Hepatocyte (in vitro differentiated cells): ENCODE measurements at regions not wholly inside any gene's neighbourhood (a gene's known extent, or its start where the extent isn't known, plus 50 kb on each side); places are given as distances from the start of the nearest gene placed in this dataset.

Experiments
- DNase-seq: peaks from one replicate; pipeline ENCODE4 v3.0.0-alpha.2; 2016; ENCODE audit warnings: low spot score
- H2AFZ ChIP-seq: fragments of 200-600 bp; sonication (generic); 2 replicates; pipeline ENCODE4 v1.6.0; 2016; ENCODE audit warnings: antibody characterized with exemption, mild to moderate bottlenecking
- H3K27ac ChIP-seq: fragments of 200-600 bp; sonication (generic); 2 replicates; pipeline ENCODE4 v1.5.1; 2016; ENCODE audit warnings: mild to moderate bottlenecking
- H3K27me3 ChIP-seq: fragments of 200-600 bp; sonication (generic); 2 replicates; pipeline ENCODE4 v1.6.1; 2016
- H3K36me3 ChIP-seq: fragments of 200-600 bp; sonication (generic); replicated peaks from 2 replicates; pipeline ENCODE4 v1.5.1; 2016; ENCODE audit warnings: low read depth; ENCODE audit not compliant: insufficient read depth
- H3K4me1 ChIP-seq: fragments of 200-600 bp; sonication (generic); 2 replicates; pipeline ENCODE4 v1.5.1; 2016; ENCODE audit warnings: mild to moderate bottlenecking, moderate library complexity; ENCODE audit not compliant: insufficient read depth
- H3K4me2 ChIP-seq: fragments of 200-600 bp; sonication (generic); 2 replicates; pipeline ENCODE4 v1.6.0; 2016
- H3K4me3 ChIP-seq: fragments of 200-600 bp; sonication (generic); 2 replicates; pipeline ENCODE4 v1.5.1; 2016; ENCODE audit warnings: mild to moderate bottlenecking
- H3K79me2 ChIP-seq: fragments of 200-600 bp; sonication (generic); 2 replicates; pipeline ENCODE4 v1.6.0; 2017; ENCODE audit warnings: mild to moderate bottlenecking
- H3K9me2 ChIP-seq: fragments of 200-600 bp; sonication (generic); replicated peaks from 2 replicates; pipeline ENCODE4 v1.6.0; 2017; ENCODE audit warnings: mild to moderate bottlenecking; ENCODE audit not compliant: insufficient read depth
- H3K9me3 ChIP-seq: fragments of 200-600 bp; sonication (generic); 2 replicates; pipeline ENCODE4 v1.5.1; 2016; ENCODE audit warnings: low read depth, mild to moderate bottlenecking
- H4K20me1 ChIP-seq: fragments of 200-600 bp; sonication (generic); 2 replicates; pipeline ENCODE4 v1.6.0; 2016; ENCODE audit warnings: mild to moderate bottlenecking; ENCODE audit not compliant: insufficient read depth, poor library complexity, severe bottlenecking
- CTCF ChIP-seq: fragments of 200-600 bp; sonication (generic); IDR thresholded peaks from 2 replicates; pipeline ENCODE4 v1.5.1; 2016; ENCODE audit warnings: antibody characterized with exemption, mild to moderate bottlenecking; ENCODE audit not compliant: poor library complexity
- EZH2 ChIP-seq: fragments of 200-600 bp; sonication (generic); IDR thresholded peaks from 2 replicates; pipeline ENCODE4 v1.6.1; 2016; ENCODE audit warnings: antibody characterized with exemption, mild to moderate bottlenecking, borderline replicate concordance
- EZH2phosphoT487 ChIP-seq: fragments of 200-600 bp; sonication (generic); IDR thresholded peaks from one replicate; pipeline ENCODE4 v1.6.1; 2018; ENCODE audit warnings: antibody characterized with exemption, mild to moderate bottlenecking, low read depth, moderate library complexity; ENCODE audit not compliant: unreplicated experiment, severe bottlenecking
- WGBS: methylation state at CpG from one replicate; pipeline ENCODE4 v1.1.6; 2016; ENCODE audit warnings: low lambda C conversion rate; ENCODE audit errors: missing lambda C conversion rate; 5-methylcytosine and 5-hydroxymethylcytosine counted together

- Histone ChIP-seq H2AFZ (no peak overlapping the region), H3K4me3 (no peak overlapping the region), H3K27ac (no peak overlapping the region), H3K36me3 (no peaks in the 10 kb centered on the region), H4K20me1 (no peaks in the 10 kb centered on the region), H3K79me2 (no peaks in the 10 kb centered on the region), H3K4me2 (no peak overlapping the region), H3K9me2 (no peaks in the 10 kb centered on the region), H3K27me3 (no peaks in the 10 kb centered on the region), H3K4me1 (peaks cover 5% of the 10 kb centered on the region), H3K9me3 (no peaks in the 10 kb centered on the region)
- 94% methylated on average over 1 of the region's 1 CpG for WGBS
- TF ChIP-seq CTCF: no peak
- no peak for TF ChIP-seq EZH2
- TF ChIP-seq EZH2phosphoT487: no peak
- no peak for DNase-seq
These were observed 97.3 kb upstream of the TNRC6C start for GRCh38 chr17:77861133-77861695.

GRCh38 chr17:77861981-77862645 lies 96.4 kb upstream of the TNRC6C start:
- no peak overlapping the region for H3K4me3 ChIP-seq
- no peak overlapping the region for H2AFZ ChIP-seq
- H4K20me1 ChIP-seq: no peaks in the 10 kb centered on the region
- 93% methylated on average over 13 of the region's 13 CpGs for WGBS
- DNase-seq: no peak
- no peaks in the 10 kb centered on the region for H3K36me3 ChIP-seq
- TF ChIP-seq CTCF: no peak
- no peak for TF ChIP-seq EZH2
- no peak for TF ChIP-seq EZH2phosphoT487
- H3K9me3 ChIP-seq: no peaks in the 10 kb centered on the region
- no peak overlapping the region for H3K4me2 ChIP-seq
- H3K4me1 ChIP-seq: peaks cover 5% of the 10 kb centered on the region
- H3K79me2 ChIP-seq: no peaks in the 10 kb centered on the region
- no peaks in the 10 kb centered on the region for H3K27me3 ChIP-seq
- H3K9me2 ChIP-seq: no peaks in the 10 kb centered on the region
- H3K27ac ChIP-seq: no peak overlapping the region

GRCh38 chr17:77862890-77863813 lies 95.4 kb upstream of the TNRC6C start:
- H2AFZ ChIP-seq: no peak overlapping the region

More at GRCh38 chr17:77862890-77863813, 95.4 kb upstream of the TNRC6C start:
- 89% methylated on average over 14 of the region's 14 CpGs for WGBS
- DNase-seq: no peak
- no peaks in the 10 kb centered on the region for H3K27me3 ChIP-seq
- TF ChIP-seq EZH2: no peak
- no peak for TF ChIP-seq EZH2phosphoT487
- no peak for TF ChIP-seq CTCF
- no peak overlapping the region for H3K4me2 ChIP-seq
- no peaks in the 10 kb centered on the region for H4K20me1 ChIP-seq
- no peak overlapping the region for H3K27ac ChIP-seq
- no peaks in the 10 kb centered on the region for H3K79me2 ChIP-seq
- H3K4me1 ChIP-seq: peaks cover 5% of the 10 kb centered on the region
- H3K36me3 ChIP-seq: no peaks in the 10 kb centered on the region
- no peak overlapping the region for H3K4me3 ChIP-seq
- H3K9me3 ChIP-seq: no peaks in the 10 kb centered on the region
- no peaks in the 10 kb centered on the region for H3K9me2 ChIP-seq
